ENCODE measurements at regions not wholly inside any gene's neighbourhood (a gene's known extent, or its start where the extent isn't known, plus 50 kb on each side); places are given as distances from the start of the nearest gene placed in this dataset.
"Not testable (repeated sequence)": the region's sequence is repeated elsewhere in the genome, so short reads cannot be mapped to it uniquely, and the experiment has no call there.

- H3K27ac ChIP-seq, result peak overlapping the region in 1 of 4 donors; percentile 20
- TF ChIP-seq POLR2A (IDR thresholded peaks at IDR 0.05) (no peak), CTCF (IDR thresholded peaks at IDR 0.05) (no peak)
- no peaks in the 10 kb centered on the region for H3K36me3 ChIP-seq
- H3K4me3 ChIP-seq, result no peak overlapping the region
- no peaks in the 10 kb centered on the region for H3K4me1 ChIP-seq
- H3K27me3 ChIP-seq, result no peaks in the 10 kb centered on the region
- H3K9me3 ChIP-seq, result no peaks in the 10 kb centered on the region
- DNase-seq, result no peak
Measured at GRCh38 chr1:232575763-232576040, 54.2 kb downstream of the SIPA1L2 start.

GRCh38 chr1:232574889-232575762 is 54.8 kb downstream of the SIPA1L2 start:
- no peaks in the 10 kb centered on the region for H3K36me3 ChIP-seq
- no peaks in the 10 kb centered on the region for H3K4me1 ChIP-seq
- H3K27ac ChIP-seq, result peak overlapping the region in 1 of 4 donors; percentile 20
- H3K27me3 ChIP-seq, result no peaks in the 10 kb centered on the region
- H3K4me3 ChIP-seq, result no peak overlapping the region
- TF ChIP-seq POLR2A (IDR thresholded peaks at IDR 0.05), result no peak
- TF ChIP-seq CTCF (IDR thresholded peaks at IDR 0.05), result no peak
- DNase-seq, result no peak
- H3K9me3 ChIP-seq, result no peaks in the 10 kb centered on the region

GRCh38 chr1:232574077-232574476 is 55.9 kb downstream of the SIPA1L2 start:
- Histone ChIP-seq H3K27me3 (no peaks in the 10 kb centered on the region), H3K36me3 (no peaks in the 10 kb centered on the region), H3K4me3 (no peak overlapping the region), H3K4me1 (no peaks in the 10 kb centered on the region), H3K9me3 (no peaks in the 10 kb centered on the region), H3K27ac (no peak overlapping the region)
- no peak for DNase-seq
- no peak for TF ChIP-seq POLR2A (IDR thresholded peaks at IDR 0.05)
- no peak for TF ChIP-seq CTCF (IDR thresholded peaks at IDR 0.05)

- H3K36me3 ChIP-seq, result no peaks in the 10 kb centered on the region
- H3K4me1 ChIP-seq, result no peaks in the 10 kb centered on the region
- H3K27ac ChIP-seq, result no peak overlapping the region
- no peak for DNase-seq
- no peaks in the 10 kb centered on the region for H3K27me3 ChIP-seq
- TF ChIP-seq CTCF (IDR thresholded peaks at IDR 0.05) (no peak), POLR2A (IDR thresholded peaks at IDR 0.05) (no peak)
- H3K9me3 ChIP-seq, result no peaks in the 10 kb centered on the region
- H3K4me3 ChIP-seq, result no peak overlapping the region
Measured at GRCh38 chr1:232571523-232571922, 58.4 kb downstream of the SIPA1L2 start.

- Histone ChIP-seq H3K27me3 (no peaks in the 10 kb centered on the region), H3K9me3 (no peaks in the 10 kb centered on the region)
Measured at GRCh38 chr1:232570007-232570406, 59.9 kb downstream of the SIPA1L2 start.

GRCh38 chr1:232569554-232569921 is 60.4 kb downstream of the SIPA1L2 start:
- H3K27ac ChIP-seq, DNase-seq, H3K4me3 ChIP-seq, H3K9me3 ChIP-seq, H3K27me3 ChIP-seq, H3K4me1 ChIP-seq, H3K36me3 ChIP-seq: not testable (repeated sequence)

More at GRCh38 chr1:232570007-232570406, 59.9 kb downstream of the SIPA1L2 start:
- TF ChIP-seq POLR2A (IDR thresholded peaks at IDR 0.05) (no peak), CTCF (IDR thresholded peaks at IDR 0.05) (no peak)
- DNase-seq, result no peak
- no peaks in the 10 kb centered on the region for H3K36me3 ChIP-seq
- no peak overlapping the region for H3K4me3 ChIP-seq
- no peaks in the 10 kb centered on the region for H3K4me1 ChIP-seq
- H3K27ac ChIP-seq, result no peak overlapping the region

All from Peyer's patch (tissue), 4 donors.